Trophoblast cell (in vitro differentiated cells and primary cell): ENCODE measurements at regions not wholly inside any gene's neighbourhood (a gene's known extent, or its start where the extent isn't known, plus 50 kb on each side); places are given as distances from the start of the nearest gene placed in this dataset.
"Not testable (repeated sequence)": the region's sequence is repeated elsewhere in the genome, so short reads cannot be mapped to it uniquely, and the experiment has no call there.

ENCODE experiments used
- DNase-seq, 2 donors: peaks; one replicate each; pipeline ENCODE4 v3.0.0-alpha.2; 2016
- H2AFZ ChIP-seq: 2 replicates; pipeline ENCODE4 v1.6.1; 2013; ENCODE audit warnings: low read length, moderate library complexity, mild to moderate bottlenecking; ENCODE audit not compliant: insufficient read depth, poor library complexity
- H2AK5ac ChIP-seq: 2 replicates; pipeline ENCODE4 v1.6.1; 2013; ENCODE audit warnings: mild to moderate bottlenecking, low read length
- H2BK120ac ChIP-seq: 2 replicates; pipeline ENCODE4 v1.6.1; 2013; ENCODE audit warnings: low read length, mild to moderate bottlenecking, moderate library complexity; ENCODE audit not compliant: insufficient read depth, poor library complexity
- H2BK12ac ChIP-seq: 2 replicates; pipeline ENCODE4 v1.6.1; 2013; ENCODE audit warnings: mild to moderate bottlenecking, low read length, moderate library complexity
- H2BK5ac ChIP-seq: 2 replicates; pipeline ENCODE4 v1.6.1; 2013; ENCODE audit warnings: low read length, low read depth, moderate library complexity, mild to moderate bottlenecking; ENCODE audit not compliant: poor library complexity
- H3K14ac ChIP-seq: 2 replicates; pipeline ENCODE4 v1.6.1; 2013; ENCODE audit warnings: mild to moderate bottlenecking, low read length
- H3K18ac ChIP-seq: 2 replicates; pipeline ENCODE4 v1.6.1; 2013; ENCODE audit warnings: mild to moderate bottlenecking, low read length
- H3K23ac ChIP-seq: 2 replicates; pipeline ENCODE4 v1.6.1; 2013; ENCODE audit warnings: low read length
- H3K27ac ChIP-seq: 2 replicates; pipeline ENCODE4 v1.5.1; 2013; ENCODE audit warnings: low read depth, mild to moderate bottlenecking, inconsistent platforms, low read length, moderate library complexity
- H3K27me3 ChIP-seq: 2 replicates; pipeline ENCODE4 v1.6.1; 2013; ENCODE audit warnings: inconsistent platforms, mild to moderate bottlenecking, low read length, moderate library complexity; ENCODE audit not compliant: insufficient read depth
- H3K36me3 ChIP-seq, 2 experiments: 1 replicate in 1 of 2; 2 replicates in 1 of 2; pipeline ENCODE4 v1.6.1; 2013; ENCODE audit warnings: low read length in 2 of 2, mild to moderate bottlenecking in 2 of 2, moderate library complexity in 1 of 2; ENCODE audit not compliant: insufficient read depth in 2 of 2, control insufficient read depth in 1 of 2
- H3K4ac ChIP-seq: 2 replicates; pipeline ENCODE4 v1.6.1; 2013; ENCODE audit warnings: low read depth, mild to moderate bottlenecking, low read length, moderate library complexity
- H3K4me1 ChIP-seq, 2 experiments: 1 replicate in 1 of 2; 2 replicates in 1 of 2; pipeline ENCODE4 v1.6.1; 2013; ENCODE audit warnings: low read length in 2 of 2, mild to moderate bottlenecking in 2 of 2, moderate library complexity in 1 of 2; ENCODE audit not compliant: insufficient read depth in 2 of 2, control insufficient read depth in 1 of 2
- H3K4me2 ChIP-seq: 2 replicates; pipeline ENCODE4 v1.6.1; 2013; ENCODE audit warnings: inconsistent platforms, mild to moderate bottlenecking, low read length, moderate library complexity
- H3K4me3 ChIP-seq: 2 replicates; pipeline ENCODE4 v1.5.1; 2013; ENCODE audit warnings: mild to moderate bottlenecking, low read depth, low read length, inconsistent platforms
- H3K79me1 ChIP-seq: one replicate; pipeline ENCODE4 v1.6.1; 2013; ENCODE audit warnings: low read length
- H3K79me2 ChIP-seq: 2 replicates; pipeline ENCODE4 v1.6.1; 2013; ENCODE audit warnings: low read length, mild to moderate bottlenecking; ENCODE audit not compliant: control insufficient read depth, insufficient read depth, poor library complexity
- H3K9ac ChIP-seq: 2 replicates; pipeline ENCODE4 v1.6.1; 2013; ENCODE audit warnings: mild to moderate bottlenecking, low read length
- H3K9me3 ChIP-seq: 2 replicates; pipeline ENCODE4 v1.6.1; 2013; ENCODE audit warnings: low read depth, mild to moderate bottlenecking, control low read depth, inconsistent platforms, low read length; ENCODE audit not compliant: insufficient read depth
- H4K12ac ChIP-seq: 2 replicates; pipeline ENCODE4 v1.6.1; 2013; ENCODE audit warnings: low read depth, mild to moderate bottlenecking, low read length, moderate library complexity
- H4K8ac ChIP-seq: 2 replicates; pipeline ENCODE4 v1.6.1; 2013; ENCODE audit warnings: low read depth, mild to moderate bottlenecking, low read length, moderate library complexity
- H4K91ac ChIP-seq: one replicate; pipeline ENCODE4 v1.6.1; 2013; ENCODE audit warnings: low read depth, mild to moderate bottlenecking, low read length, moderate library complexity
- WGBS: extraction: QIAGEN DNeasy Blood & Tissue Kit; methylation state at CpG from one replicate; pipeline ENCODE4 v1.1.7; 2013; ENCODE audit warnings: missing lambda C conversion rate; ENCODE audit not compliant: insufficient read length, insufficient coverage; ENCODE audit errors: extremely low coverage; 5-methylcytosine and 5-hydroxymethylcytosine counted together

DNA sequence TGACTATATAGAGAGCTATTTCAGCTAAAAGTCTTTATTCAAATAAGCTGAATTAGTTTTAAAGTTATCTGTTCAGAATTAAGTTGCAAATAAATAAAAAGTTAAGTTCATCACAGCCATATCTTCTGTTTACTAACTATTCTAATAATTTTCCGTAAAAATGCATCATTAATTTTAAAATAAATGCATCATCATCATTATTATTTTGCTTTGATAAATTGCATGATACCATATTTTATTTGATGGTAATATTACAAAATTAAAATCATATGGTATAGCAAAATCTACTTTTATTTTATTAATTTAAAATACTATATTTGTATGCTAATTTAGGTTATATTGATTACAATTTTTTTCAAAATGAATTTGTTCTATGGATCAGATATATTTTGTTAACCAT is 357.3 kb upstream of the NDST4 start:
- no CpG with 5 or more reads among the region's 1 CpG for WGBS

DNA sequence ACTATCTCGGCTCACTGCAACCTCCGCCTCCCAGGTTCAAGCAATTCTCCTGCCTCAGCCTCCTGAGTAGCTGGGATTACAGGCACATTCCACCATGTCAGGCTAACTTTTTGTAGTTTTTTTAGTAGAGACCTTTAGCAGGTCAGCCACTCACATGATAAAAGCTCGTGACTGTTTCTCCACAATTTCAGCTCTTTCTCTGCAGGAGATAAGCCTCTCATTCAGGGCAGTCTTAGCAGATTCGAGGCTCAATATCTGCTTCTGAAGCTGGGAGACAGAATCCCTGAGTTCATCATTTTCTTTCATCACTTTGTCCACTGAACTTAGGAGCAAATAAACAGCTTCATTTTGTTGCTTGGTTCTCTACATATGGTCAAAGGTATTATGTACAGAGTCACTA is 345.9 kb upstream of the NDST4 start:
- H3K27ac ChIP-seq, H2BK120ac ChIP-seq, H3K9me3 ChIP-seq, H3K23ac ChIP-seq, H3K79me1 ChIP-seq, H3K36me3 ChIP-seq, H4K91ac ChIP-seq, H2BK5ac ChIP-seq, H2AFZ ChIP-seq, DNase-seq, H4K8ac ChIP-seq, H3K27me3 ChIP-seq, H3K4ac ChIP-seq, H3K4me1 ChIP-seq, H4K12ac ChIP-seq, H2BK12ac ChIP-seq, H3K4me2 ChIP-seq, H2AK5ac ChIP-seq, H3K79me2 ChIP-seq, H3K14ac ChIP-seq, H3K18ac ChIP-seq, H3K9ac ChIP-seq, H3K4me3 ChIP-seq: not testable (repeated sequence)
- WGBS, result no CpG with 5 or more reads among the region's 4 CpGs

More for the DNA sequence above, 357.3 kb upstream of the NDST4 start:
- Histone ChIP-seq H3K4me1 (no peaks in the 10 kb centered on the region), H4K91ac (no peak overlapping the region), H3K18ac (no peak overlapping the region), H3K23ac (no peak overlapping the region), H3K9ac (no peak overlapping the region), H3K4me3 (no peak overlapping the region), H3K9me3 (no peaks in the 10 kb centered on the region), H3K14ac (no peak overlapping the region), H2BK5ac (no peak overlapping the region), H4K12ac (no peak overlapping the region), H3K79me2 (no peaks in the 10 kb centered on the region), H3K4ac (no peak overlapping the region), H3K27me3 (no peaks in the 10 kb centered on the region), H3K27ac (no peak overlapping the region), H2AK5ac (no peak overlapping the region), H2AFZ (no peak overlapping the region), H3K4me2 (no peak overlapping the region), H3K79me1 (no peaks in the 10 kb centered on the region), H2BK120ac (no peak overlapping the region), H3K36me3 (no peaks in the 10 kb centered on the region), H2BK12ac (no peak overlapping the region), H4K8ac (no peak overlapping the region)
- no peak for DNase-seq

DNA sequence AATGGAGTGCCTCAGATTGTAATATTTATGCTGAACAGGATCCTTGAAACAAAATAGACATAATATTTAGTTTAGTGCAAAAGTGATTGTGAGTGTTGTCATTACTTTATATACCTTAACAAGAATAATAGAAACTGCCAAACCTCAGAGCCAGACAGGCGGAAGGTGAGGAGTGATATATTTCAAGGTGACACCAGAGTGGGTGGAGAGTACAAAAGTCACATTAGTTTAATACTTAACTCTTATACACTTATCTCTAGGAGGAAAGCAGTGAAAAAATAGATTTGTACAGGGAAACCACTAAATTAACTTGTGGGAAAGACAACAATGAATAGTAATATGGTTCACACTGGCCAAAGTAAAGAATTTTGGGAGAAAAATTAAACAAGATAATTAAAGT is 342.8 kb upstream of the NDST4 start:
- H3K4me1 ChIP-seq, result no peaks in the 10 kb centered on the region
- WGBS, result no CpG with 5 or more reads among the region's 1 CpG
- H2BK5ac ChIP-seq, result no peak overlapping the region
- H2BK12ac ChIP-seq, result no peak overlapping the region
- no peak overlapping the region for H2BK120ac ChIP-seq
- H2AK5ac ChIP-seq, result no peak overlapping the region
- H3K27me3 ChIP-seq, result no peaks in the 10 kb centered on the region
- H3K4me3 ChIP-seq, result no peak overlapping the region
- H3K79me1 ChIP-seq, result no peaks in the 10 kb centered on the region
- H3K79me2 ChIP-seq, result no peaks in the 10 kb centered on the region
- H3K4me2 ChIP-seq, result no peak overlapping the region
- H2AFZ ChIP-seq, result no peak overlapping the region
- no peak overlapping the region for H4K8ac ChIP-seq
- no peak overlapping the region for H4K91ac ChIP-seq
- no peaks in the 10 kb centered on the region for H3K36me3 ChIP-seq
- H3K9ac ChIP-seq, result no peak overlapping the region
- no peak overlapping the region for H3K14ac ChIP-seq
- H3K27ac ChIP-seq, result no peak overlapping the region
- no peak overlapping the region for H3K23ac ChIP-seq
- no peak overlapping the region for H3K18ac ChIP-seq
- H3K9me3 ChIP-seq, result no peaks in the 10 kb centered on the region
- no peak for DNase-seq
- H3K4ac ChIP-seq, result no peak overlapping the region
- H4K12ac ChIP-seq, result no peak overlapping the region

DNA sequence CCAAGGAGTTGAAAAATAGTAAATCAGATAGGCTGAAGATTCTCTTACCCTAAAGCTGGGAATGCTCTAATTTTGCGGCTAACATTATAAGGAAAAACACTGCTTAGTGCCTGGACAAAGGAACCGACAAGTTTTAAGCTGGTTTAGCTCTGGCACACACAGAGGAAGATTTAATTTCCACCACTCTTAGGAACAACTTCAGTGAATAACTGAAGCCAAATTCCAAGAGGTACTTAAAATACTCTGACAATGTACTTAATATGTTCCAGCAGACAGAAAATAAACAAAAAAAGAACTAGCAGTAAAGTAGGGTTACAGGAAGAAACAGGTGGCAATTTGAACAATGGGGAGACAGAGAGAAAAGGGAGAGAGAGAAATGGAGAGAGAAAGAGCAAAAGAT is 340.8 kb upstream of the NDST4 start:
- H4K91ac ChIP-seq, result no peak overlapping the region
- H2BK120ac ChIP-seq, result no peak overlapping the region
- H2BK12ac ChIP-seq, result no peak overlapping the region
- WGBS, result no CpG with 5 or more reads among the region's 2 CpGs
- no peak overlapping the region for H3K4ac ChIP-seq
- H3K23ac ChIP-seq, result no peak overlapping the region
- no peak overlapping the region for H4K8ac ChIP-seq
- no peak overlapping the region for H3K4me2 ChIP-seq
- H4K12ac ChIP-seq, result no peak overlapping the region
- H3K4me3 ChIP-seq, result no peak overlapping the region
- no peaks in the 10 kb centered on the region for H3K36me3 ChIP-seq
- no peak overlapping the region for H2AFZ ChIP-seq
- no peak overlapping the region for H3K18ac ChIP-seq
- no peak overlapping the region for H3K9ac ChIP-seq
- H2BK5ac ChIP-seq, result no peak overlapping the region
- H3K9me3 ChIP-seq, result no peaks in the 10 kb centered on the region
- no peak for DNase-seq
- no peaks in the 10 kb centered on the region for H3K4me1 ChIP-seq
- H3K79me1 ChIP-seq, result no peaks in the 10 kb centered on the region
- H3K79me2 ChIP-seq, result no peaks in the 10 kb centered on the region
- H3K27ac ChIP-seq, result no peak overlapping the region
- no peak overlapping the region for H2AK5ac ChIP-seq
- no peaks in the 10 kb centered on the region for H3K27me3 ChIP-seq
- H3K14ac ChIP-seq, result no peak overlapping the region
